Gastrocnemius medialis (tissue), 4 donors: ENCODE measurements at regions not wholly inside any gene's neighbourhood (a gene's known extent, or its start where the extent isn't known, plus 50 kb on each side); places are given as distances from the start of the nearest gene placed in this dataset.

Source experiments
- CTCF ChIP-seq, 5 experiments: fragments of 450-650 bp in 3 of 5; fragments of 200-600 bp in 2 of 5; sonication (generic) in 2 of 5; IDR thresholded peaks in 4 of 5; conservative IDR thresholded peaks in 1 of 5; 1 replicate in 4 of 5; 2 replicates in 1 of 5; pipeline ENCODE4 v1.5.1; 2016 to 2019; ENCODE audit warnings: antibody characterized with exemption in 5 of 5, mild to moderate bottlenecking in 3 of 5, moderate library complexity in 3 of 5
- POLR2A ChIP-seq, 2 donors: fragments of 450-650 bp; IDR thresholded peaks; one replicate each; pipeline ENCODE4 v1.6.1; 2017; ENCODE audit warnings: antibody characterized with exemption in 2 of 2, mild to moderate bottlenecking in 2 of 2, moderate library complexity in 2 of 2

GRCh38 chr3:137131081-137131480 is 173.3 kb downstream of the IL20RB start:
- TF ChIP-seq CTCF (IDR thresholded peaks at IDR 0.05 in 4 of 5, conservative IDR thresholded peaks at IDR 0.05 in 1 of 5) (no peak), POLR2A (IDR thresholded peaks at IDR 0.05) (no peak)
